ENCODE measurements at regions not wholly inside any gene's neighbourhood (a gene's known extent, or its start where the extent isn't known, plus 50 kb on each side); places are given as distances from the start of the nearest gene placed in this dataset.
"Not testable (repeated sequence)": the region's sequence is repeated elsewhere in the genome, so short reads cannot be mapped to it uniquely, and the experiment has no call there.

DNA sequence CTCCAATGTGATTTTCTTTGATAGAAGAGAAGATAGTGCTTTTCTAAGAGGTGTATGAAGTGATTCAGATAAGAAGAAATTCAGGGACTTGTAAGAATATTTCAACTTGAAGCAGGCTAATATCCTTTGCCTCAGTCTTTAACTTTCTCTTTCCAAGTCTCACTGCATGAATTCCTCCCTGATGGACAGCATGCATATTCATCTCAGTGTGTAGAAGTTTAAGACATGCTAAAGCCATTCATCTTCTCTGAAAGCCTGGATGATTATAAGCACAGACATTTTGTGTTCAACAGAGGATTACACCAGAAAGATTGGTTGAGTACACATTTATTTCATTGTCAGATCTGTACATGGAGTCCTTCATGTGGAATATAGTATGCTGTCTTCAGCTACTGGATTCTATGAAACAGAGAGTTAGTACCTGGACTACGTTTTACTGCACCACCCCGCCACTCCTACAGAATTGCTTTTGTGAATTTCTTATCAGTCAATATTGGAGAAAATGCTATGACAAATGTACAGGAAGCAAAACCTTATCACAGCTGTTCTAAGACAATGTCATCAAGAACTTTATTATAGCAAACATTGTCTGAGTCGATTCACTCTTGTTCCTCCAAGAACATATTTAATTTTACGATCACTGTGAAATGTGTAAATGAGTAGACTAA lies 1346.1 kb downstream of the OTOL1 start:
- DNase-seq (ENCODE audit: low spot score) = no peak

GRCh38 chr3:162845918-162846317 lies 1349.3 kb downstream of the OTOL1 start:
- DNase-seq (ENCODE audit: low spot score) = no peak

DNA sequence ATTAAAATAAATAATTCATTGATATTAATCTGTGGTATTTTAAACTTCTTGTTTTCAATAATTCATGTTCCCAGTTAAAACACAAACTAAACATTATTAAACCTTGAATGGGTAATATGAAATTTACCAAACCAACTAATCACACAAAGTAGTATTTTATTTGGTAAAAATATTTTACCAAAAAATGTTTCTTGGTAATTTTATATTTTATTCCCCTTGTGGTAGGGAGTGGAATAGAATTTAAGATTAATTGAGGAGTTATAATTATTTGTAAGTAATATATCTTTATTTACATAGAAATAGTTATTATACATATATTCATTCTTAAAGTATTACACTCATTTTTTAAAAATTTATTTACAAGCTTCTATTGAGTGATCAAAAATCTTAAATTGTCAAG lies 1350.9 kb downstream of the OTOL1 start:
- DNase-seq (ENCODE audit: low spot score) = no peak

DNA sequence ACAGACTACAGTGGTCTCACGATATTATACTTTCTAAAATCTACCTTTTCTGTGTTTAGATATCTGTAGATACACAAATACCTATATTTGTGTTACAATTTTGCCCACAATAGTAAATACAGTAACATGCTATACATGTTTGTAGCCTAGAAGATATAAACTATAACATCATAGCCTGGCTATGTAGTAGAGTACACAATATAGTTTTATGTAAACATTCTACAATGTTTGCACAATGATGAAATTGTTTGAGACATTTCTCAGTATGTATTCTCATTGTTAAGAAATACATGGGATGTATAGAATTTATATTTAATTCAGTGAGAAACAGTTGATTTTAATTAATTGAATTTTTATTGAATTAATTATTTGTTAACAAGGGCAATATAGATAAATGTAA lies 1367.0 kb downstream of the OTOL1 start:
- no peak for DNase-seq (ENCODE audit: low spot score)

GRCh38 chr3:162865466-162865865 lies 1368.9 kb downstream of the OTOL1 start:
- peak; percentile 3 for DNase-seq (ENCODE audit: low spot score)

GRCh38 chr3:162879021-162879562 lies 1382.5 kb downstream of the OTOL1 start:
- DNase-seq (ENCODE audit: low spot score) = no peak

DNA sequence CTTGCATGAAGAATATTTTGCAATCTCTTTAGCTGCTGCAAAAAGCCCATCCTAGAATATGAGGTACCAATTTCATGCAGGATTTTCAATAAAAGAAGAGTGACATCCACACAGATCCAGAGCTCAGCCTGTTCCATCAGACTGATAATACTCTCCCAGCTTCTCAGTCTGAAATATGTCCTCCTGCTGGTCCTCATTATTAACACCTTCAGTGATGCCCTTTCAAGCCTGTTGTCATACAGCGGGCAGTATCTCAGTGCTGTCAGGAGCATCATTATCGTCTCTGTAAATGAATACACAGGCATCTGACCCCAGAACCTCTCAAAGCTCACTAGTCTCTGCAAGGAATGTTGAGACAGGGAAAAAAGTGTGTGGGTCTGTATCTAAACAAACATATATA lies 1387.8 kb downstream of the OTOL1 start:
- DNase-seq (ENCODE audit: low spot score) = no peak

DNA sequence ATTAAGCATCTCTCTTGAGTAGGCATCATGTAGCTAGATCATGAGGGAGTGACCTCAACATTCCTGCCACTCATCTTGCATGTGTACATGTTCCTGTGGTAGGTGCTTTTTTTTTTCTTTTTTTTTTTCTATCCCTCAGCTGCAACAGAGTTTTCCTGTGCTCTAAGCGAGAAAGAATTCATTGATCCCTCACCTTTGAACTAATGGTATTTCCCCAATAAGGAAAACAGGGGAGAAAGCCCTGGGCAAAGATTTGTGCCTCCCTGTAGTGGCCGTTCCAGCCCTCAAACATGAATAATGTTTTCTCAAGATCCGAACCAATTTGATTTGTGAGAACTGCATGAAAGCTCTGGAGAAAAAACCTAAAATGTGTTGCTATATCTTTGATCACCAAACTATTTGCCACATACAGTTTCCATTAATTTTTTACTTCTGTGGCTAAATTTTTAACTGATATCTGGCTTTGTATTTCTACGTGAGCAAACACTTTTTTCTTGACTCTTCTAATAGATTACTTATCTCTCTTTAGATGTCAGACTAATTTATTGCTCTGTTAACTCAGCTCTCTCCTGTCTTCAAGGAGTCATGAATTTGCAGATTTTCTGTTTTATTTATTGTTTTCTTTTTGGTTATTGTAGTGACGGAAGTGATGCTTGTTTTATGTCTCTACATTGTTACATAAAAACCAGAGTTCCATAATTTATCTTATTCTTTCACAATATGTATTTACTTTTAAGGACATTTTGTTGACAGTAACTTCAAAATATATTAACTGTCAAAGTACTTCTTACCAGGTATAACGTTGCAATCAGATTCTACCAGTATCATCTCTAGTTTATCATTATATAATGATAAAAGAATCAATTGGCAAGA lies 1396.5 kb downstream of the OTOL1 start:
- no peak for DNase-seq (ENCODE audit: low spot score)

DNA sequence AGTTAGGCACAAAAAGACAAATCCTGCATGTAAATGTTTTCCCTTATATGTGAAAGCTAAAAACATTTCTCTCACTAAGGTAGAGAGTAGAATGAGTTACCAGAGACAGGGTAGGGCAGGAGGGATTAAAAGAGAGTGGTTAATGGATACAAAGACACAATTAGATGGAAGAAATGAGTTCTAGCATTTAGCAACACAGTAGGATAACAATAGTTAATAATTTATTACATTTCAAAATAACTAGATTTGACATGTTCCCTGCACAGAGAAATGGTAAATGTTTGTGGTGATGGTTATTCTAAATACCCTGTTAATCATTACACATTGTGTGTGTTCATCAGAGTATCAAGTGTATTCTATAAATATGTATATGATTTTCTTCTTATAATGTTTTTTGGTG lies 1400.7 kb downstream of the OTOL1 start:
- DNase-seq (ENCODE audit: low spot score) = no peak

DNA sequence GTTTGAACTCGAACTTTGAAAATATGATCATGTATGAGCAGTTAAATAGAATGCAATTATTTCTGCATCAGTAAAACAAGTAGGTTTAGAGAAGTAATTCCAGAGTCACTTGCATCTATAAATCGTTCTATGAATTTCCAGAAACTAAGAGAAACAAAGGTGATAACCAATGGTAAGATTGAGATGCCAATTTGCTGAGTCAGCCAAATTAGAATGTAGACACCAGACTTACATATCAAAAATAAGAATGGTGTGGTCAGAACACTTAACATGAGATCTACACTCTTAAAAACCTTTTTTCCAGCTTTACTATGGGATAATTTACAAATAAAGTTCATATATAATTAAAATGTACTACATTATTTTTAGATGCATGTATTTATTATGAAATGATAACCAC lies 1435.9 kb downstream of the OTOL1 start:
- no peak for DNase-seq (ENCODE audit: low spot score)

DNA sequence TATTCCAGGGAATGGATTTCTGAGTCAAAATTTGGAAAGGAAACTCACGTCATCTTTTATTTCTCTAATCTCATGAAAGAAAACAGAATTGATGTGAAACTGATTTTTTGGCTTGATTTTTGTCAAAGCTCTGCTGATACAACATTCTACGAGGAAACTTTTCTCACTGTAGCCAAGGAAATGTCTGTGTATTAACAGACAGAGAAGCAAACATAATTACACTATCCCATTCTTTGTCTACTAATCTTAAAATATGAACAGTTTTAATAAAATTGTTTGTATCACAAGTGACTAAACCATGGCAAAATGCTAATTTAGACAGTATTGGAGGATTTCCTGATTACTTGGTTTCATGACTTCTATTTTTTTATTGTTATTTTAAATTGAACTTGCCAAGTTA lies 1437.0 kb downstream of the OTOL1 start:
- no peak for DNase-seq (ENCODE audit: low spot score)

DNA sequence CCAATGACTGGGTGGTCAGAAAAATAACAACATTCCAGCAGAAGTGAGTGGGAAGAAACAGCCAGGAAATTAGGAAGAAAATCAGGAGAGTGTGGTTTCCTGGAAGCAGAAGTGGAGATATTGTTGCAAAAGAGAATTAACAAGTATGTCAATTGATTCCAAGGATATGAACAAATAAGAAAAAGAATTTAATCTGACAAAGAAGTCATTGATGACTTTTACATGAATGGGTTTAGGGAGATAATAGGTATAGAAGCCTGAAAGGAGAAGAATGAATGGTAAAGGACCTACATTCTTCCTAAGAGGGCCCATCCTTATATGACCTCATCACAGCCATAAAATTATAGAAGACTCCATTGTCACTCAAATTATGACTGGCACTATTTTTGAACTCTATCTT lies 1440.1 kb downstream of the OTOL1 start:
- DNase-seq (ENCODE audit: low spot score) = no peak

- DNase-seq (ENCODE audit: low spot score) = no peak
These were observed 1441.5 kb downstream of the OTOL1 start for GRCh38 chr3:162938083-162938482.

DNA sequence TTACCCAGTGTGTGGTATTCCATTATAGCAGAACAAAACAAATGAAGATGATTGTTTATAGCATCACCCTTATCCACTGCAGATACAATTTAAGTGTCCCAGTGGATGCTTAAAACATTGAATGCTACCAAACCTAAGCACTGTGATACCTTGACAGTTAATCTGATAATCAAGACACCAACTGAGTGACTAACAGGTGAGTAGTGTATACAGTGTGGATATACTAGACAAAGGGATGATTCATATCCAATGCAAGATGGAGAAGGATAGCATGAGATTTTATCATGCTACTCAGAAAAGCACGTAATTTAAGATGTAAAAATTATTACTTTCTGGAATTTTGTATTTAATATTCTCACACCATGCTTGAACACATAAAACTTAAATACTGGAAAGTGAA lies 1449.0 kb downstream of the OTOL1 start:
- no peak for DNase-seq (ENCODE audit: low spot score)

GRCh38 chr3:162956711-162957110 lies 1460.1 kb downstream of the OTOL1 start:
- no peak for DNase-seq (ENCODE audit: low spot score)

GRCh38 chr3:162960269-162960668 lies 1463.7 kb downstream of the OTOL1 start:
- DNase-seq (ENCODE audit: low spot score) = no peak

GRCh38 chr3:162970292-162970691 lies 1473.7 kb downstream of the OTOL1 start:
- DNase-seq (ENCODE audit: low spot score) = no peak

- DNase-seq (ENCODE audit: low spot score) = no peak
These were observed 1475.1 kb downstream of the OTOL1 start for GRCh38 chr3:162971715-162972114.

DNA sequence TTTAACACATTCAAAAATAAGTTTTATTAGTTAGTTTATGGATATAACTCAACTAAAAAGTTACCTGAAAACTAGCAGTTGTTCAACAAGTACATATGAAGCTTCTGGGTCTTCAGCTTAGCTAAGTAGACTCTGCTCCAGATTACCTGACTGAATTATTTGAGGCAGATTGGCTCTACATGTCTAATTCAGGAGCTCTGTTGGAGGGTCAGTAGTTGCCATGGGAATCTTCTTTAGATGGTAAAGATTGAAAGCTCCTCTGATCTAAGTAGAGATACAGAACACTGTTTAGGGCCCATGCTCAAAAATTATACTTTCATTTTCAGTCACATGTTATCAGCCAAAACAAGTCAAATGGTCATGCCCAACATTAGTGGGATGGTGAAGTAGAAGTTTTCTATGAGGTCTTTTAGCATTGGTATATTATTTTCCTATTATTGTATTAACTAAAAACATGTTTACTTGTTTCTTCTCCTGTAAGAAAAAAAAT lies 1476.9 kb downstream of the OTOL1 start:
- DNase-seq (ENCODE audit: low spot score) = no peak

GRCh38 chr3:162978136-162978535 lies 1481.5 kb downstream of the OTOL1 start:
- DNase-seq (ENCODE audit: low spot score) = no peak

DNA sequence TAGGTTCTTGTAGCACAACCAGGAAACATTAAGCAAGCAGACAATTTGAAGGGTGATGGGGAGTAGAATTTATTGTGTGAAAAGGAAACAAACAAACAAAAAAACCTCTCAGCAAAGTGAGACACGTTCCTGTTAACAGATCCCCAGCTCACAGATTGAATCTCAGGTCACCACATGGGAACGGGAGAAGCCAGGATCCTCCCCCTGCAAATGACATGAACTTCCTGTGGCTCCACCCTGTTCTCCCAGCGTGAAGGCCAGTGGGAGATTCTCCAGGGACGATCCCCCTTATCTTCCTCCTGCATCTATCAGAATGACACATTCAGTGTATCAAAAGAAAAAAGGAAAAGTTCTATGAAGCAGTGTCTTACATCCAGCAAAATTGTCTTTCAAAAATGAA lies 1488.1 kb downstream of the OTOL1 start:
- no peak for DNase-seq (ENCODE audit: low spot score)

DNA sequence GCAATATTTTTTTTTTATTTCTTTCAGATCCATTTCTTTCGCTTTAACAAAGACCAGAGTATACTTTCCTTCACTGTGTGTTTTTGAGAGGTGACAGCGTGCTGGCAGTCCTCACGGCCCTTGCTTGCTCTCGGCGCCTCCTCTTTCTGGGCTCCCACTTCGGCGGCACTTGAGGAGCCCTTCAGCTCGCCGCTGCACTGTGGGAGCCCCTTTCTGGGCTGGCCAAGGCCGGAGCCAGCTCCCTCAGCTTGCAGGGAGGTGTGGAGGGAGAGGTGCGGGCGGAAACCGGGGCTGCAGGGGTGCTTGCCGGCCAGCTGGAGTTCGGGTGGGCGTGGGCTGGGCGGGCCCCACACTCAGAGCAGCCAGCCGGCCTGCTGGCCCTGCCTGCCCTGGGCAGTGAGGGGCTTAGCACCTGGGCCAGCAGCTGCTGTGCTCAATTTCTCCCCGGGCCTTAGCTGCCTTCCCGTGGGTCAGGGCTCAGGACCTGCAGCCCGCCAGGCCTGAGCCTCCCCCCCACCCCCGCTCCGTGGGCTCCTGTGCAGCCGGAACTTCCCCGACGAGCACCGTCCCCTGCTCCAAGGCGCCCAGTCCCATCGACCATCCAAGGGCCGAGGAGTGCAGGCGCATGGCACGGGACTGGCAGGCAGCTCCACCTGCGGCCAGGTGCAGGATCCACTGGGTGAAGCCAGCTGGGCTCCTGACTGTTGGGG lies 1490.6 kb downstream of the OTOL1 start:
- not testable (repeated sequence) for DNase-seq (ENCODE audit: low spot score)

DNA sequence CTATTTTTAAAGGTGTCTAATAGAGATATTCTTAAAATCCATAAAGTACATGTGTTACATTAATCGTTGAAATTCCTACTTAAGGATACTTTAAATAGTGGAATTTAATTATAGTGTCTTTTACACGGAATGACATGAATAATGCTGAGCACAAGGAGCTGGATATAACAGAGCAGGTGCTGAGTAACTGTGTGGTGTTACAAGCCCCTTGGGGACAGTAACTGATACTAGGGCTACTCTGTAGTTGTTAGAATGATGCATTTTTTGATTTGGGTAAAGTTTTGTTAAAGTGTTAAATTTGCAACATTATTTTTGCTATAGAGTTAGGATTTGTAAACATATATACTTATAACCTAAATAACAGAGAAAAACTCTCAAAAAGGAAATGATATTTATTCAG lies 1496.1 kb downstream of the OTOL1 start:
- no peak for DNase-seq (ENCODE audit: low spot score)

Measured in GM03348 (cell line).